ENCODE measurements at regions not wholly inside any gene's neighbourhood (a gene's known extent, or its start where the extent isn't known, plus 50 kb on each side); places are given as distances from the start of the nearest gene placed in this dataset.

DNA sequence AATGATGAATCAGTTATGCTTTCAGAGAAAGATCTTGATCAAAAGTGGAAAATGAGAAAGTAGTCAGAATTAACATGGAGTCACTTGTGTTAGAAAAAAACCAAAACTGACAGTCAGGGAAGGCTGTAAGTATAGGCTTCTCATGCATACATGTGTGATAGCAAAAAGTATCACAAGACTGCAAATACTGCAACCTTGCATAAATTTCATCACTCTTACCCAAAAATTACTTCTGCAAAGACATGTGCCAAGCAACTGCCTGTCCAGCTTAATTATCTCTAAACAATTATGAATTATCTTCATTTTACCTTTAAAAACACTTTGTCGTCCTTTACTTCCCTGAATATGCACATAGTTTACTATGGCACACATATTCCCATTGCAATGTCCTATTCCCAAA, 2466.4 kb upstream of the PCDH20 start:
- ChIA-PET CTCF (no interaction called here), POLR2A (no interaction called here)
- DNase-seq (ENCODE audit: extremely low spot score), result no peak
- TF ChIP-seq BHLHE40 (IDR thresholded peaks at IDR 0.05; ENCODE audit: borderline replicate concordance) (no peak), HDGF (IDR thresholded peaks at IDR 0.05; ENCODE audit: borderline replicate concordance) (no peak), L3MBTL2 (conservative IDR thresholded peaks at IDR 0.05) (no peak), FOXA1 (IDR thresholded peaks at IDR 0.05) (no peak), LEF1 (IDR thresholded peaks at IDR 0.05; ENCODE audit: borderline replicate concordance) (no peak), SP1 (IDR thresholded peaks at IDR 0.05) (no peak), TARDBP (IDR thresholded peaks at IDR 0.05) (no peak)
- TF ChIP-seq, protein P1, sequence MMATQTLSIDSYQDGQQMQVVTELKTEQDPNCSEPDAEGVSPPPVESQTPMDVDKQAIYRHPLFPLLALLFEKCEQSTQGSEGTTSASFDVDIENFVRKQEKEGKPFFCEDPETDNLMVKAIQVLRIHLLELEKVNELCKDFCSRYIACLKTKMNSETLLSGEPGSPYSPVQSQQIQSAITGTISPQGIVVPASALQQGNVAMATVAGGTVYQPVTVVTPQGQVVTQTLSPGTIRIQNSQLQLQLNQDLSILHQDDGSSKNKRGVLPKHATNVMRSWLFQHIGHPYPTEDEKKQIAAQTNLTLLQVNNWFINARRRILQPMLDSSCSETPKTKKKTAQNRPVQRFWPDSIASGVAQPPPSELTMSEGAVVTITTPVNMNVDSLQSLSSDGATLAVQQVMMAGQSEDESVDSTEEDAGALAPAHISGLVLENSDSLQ (IDR thresholded peaks at IDR 0.05), result no peak

DNA sequence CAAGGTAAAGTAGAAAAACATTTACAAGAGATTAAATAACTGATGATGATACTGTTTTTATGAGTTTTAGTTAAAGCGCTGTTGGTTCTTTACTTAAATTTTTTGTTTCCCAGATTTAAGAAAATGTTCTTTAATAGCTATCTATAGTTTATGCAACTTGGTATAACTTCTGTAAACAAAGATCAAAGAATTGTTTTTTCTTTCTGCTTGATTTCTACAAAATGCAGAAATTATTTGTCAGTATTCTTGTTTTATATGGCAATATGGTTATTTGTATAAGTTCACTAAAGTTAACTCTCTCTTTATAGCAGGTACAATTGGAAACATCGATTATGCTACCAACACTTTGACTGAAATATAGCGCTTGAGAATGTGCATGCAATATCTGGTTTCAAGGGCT, 2465.1 kb upstream of the PCDH20 start:
- DNase-seq (ENCODE audit: extremely low spot score), result no peak
- ChIA-PET CTCF (no interaction called here), POLR2A (no interaction called here)
- TF ChIP-seq FOXK2 (IDR thresholded peaks at IDR 0.05) (no peak), SP1 (IDR thresholded peaks at IDR 0.05) (no peak), ZNF384 (IDR thresholded peaks at IDR 0.05) (no peak), BHLHE40 (IDR thresholded peaks at IDR 0.05; ENCODE audit: borderline replicate concordance) (no peak), LEF1 (IDR thresholded peaks at IDR 0.05; ENCODE audit: borderline replicate concordance) (no peak), L3MBTL2 (conservative IDR thresholded peaks at IDR 0.05) (no peak), TARDBP (IDR thresholded peaks at IDR 0.05) (no peak)

DNA sequence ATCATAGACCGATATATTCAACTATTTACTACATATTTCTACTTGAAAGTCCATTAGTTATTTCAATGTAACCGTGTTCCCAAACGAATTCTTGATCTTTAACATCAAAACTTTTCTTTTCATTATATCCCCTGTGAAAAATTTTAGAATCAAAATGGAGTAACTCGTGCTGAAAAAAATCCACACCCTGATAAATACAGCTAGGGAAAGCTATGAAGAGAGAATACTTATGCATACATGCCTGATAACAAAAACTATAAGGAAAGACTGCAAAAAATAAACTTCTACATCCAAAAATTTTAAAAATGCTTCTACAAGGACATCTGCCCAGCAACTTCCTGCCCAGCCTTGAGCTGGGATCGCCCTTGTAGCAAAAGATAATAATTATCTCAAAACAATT, 2458.3 kb upstream of the PCDH20 start:
- ChIA-PET CTCF (no interaction called here), POLR2A (no interaction called here)
- TF ChIP-seq, protein P1 (IDR thresholded peaks at IDR 0.05), result no peak
- no peak for TF ChIP-seq SUZ12 (IDR thresholded peaks at IDR 0.05)
- TF ChIP-seq ARNT (IDR thresholded peaks at IDR 0.05), result no peak
- TF ChIP-seq NFRKB (IDR thresholded peaks at IDR 0.05), result no peak
- no peak for TF ChIP-seq FOXM1 (IDR thresholded peaks at IDR 0.05; ENCODE audit: borderline replicate concordance)
- no peak for TF ChIP-seq CTBP1 (IDR thresholded peaks at IDR 0.05; ENCODE audit: borderline replicate concordance)
- no peak for TF ChIP-seq FOXK2 (IDR thresholded peaks at IDR 0.05)
- no peak for TF ChIP-seq L3MBTL2 (conservative IDR thresholded peaks at IDR 0.05)
- TF ChIP-seq ELF4 (IDR thresholded peaks at IDR 0.05), result no peak
- TF ChIP-seq ZNF384 (IDR thresholded peaks at IDR 0.05), result no peak
- no peak for TF ChIP-seq SP1 (IDR thresholded peaks at IDR 0.05)
- no peak for TF ChIP-seq FOXA1 (IDR thresholded peaks at IDR 0.05)
- no peak for TF ChIP-seq BHLHE40 (IDR thresholded peaks at IDR 0.05; ENCODE audit: borderline replicate concordance)
- no peak for TF ChIP-seq TARDBP (IDR thresholded peaks at IDR 0.05)
- no peak for TF ChIP-seq HDGF (IDR thresholded peaks at IDR 0.05; ENCODE audit: borderline replicate concordance)
- TF ChIP-seq LEF1 (IDR thresholded peaks at IDR 0.05; ENCODE audit: borderline replicate concordance), result no peak
- DNase-seq (ENCODE audit: extremely low spot score), result no peak

DNA sequence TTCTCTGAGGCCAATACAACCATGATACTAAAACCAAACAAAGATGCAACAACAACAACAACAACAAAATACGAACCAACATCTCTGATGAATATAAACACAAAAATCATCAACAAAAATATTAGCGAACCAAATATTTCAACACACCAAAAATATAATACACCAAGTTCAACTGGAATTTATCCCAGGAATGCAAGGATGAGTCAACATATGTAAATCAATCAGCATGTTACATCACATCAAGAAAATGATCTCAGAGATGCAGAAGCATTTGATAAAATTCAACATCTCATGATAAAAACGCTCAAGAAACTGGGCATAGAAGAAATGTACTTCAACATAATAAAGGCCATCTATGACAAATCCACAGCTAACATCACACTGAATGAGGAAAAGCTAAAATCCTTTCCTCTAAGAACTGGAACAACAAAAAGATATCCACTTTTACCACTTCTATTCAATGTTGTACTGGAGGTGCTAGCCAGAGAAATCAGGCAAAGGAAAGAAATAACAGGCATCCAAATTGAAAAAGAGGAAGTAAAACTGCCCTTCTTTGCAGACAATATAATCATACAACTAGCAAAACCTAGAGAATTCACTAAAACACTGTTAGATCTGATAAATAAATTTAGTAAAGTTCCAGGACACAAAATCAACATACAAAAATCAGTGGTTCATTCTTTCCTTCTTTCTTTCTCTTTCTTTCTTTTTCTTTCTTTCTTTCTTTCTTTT, 2448.7 kb upstream of the PCDH20 start:
- no peak for DNase-seq (ENCODE audit: extremely low spot score)
- TF ChIP-seq L3MBTL2 (conservative IDR thresholded peaks at IDR 0.05) (no peak), ZNF384 (IDR thresholded peaks at IDR 0.05) (no peak), LEF1 (IDR thresholded peaks at IDR 0.05; ENCODE audit: borderline replicate concordance) (no peak), TARDBP (IDR thresholded peaks at IDR 0.05) (no peak), SP1 (IDR thresholded peaks at IDR 0.05) (no peak), FOXK2 (IDR thresholded peaks at IDR 0.05) (no peak), BHLHE40 (IDR thresholded peaks at IDR 0.05; ENCODE audit: borderline replicate concordance) (no peak), SUZ12 (IDR thresholded peaks at IDR 0.05) (no peak), CTBP1 (IDR thresholded peaks at IDR 0.05; ENCODE audit: borderline replicate concordance) (no peak), ARNT (IDR thresholded peaks at IDR 0.05) (no peak), ELF4 (IDR thresholded peaks at IDR 0.05) (no peak), NFRKB (IDR thresholded peaks at IDR 0.05) (no peak), HDGF (IDR thresholded peaks at IDR 0.05; ENCODE audit: borderline replicate concordance) (no peak), FOXA1 (IDR thresholded peaks at IDR 0.05) (no peak)
- TF ChIP-seq, protein P1 (IDR thresholded peaks at IDR 0.05), result no peak
- ChIA-PET POLR2A (no interaction called here), CTCF (no interaction called here)

DNA sequence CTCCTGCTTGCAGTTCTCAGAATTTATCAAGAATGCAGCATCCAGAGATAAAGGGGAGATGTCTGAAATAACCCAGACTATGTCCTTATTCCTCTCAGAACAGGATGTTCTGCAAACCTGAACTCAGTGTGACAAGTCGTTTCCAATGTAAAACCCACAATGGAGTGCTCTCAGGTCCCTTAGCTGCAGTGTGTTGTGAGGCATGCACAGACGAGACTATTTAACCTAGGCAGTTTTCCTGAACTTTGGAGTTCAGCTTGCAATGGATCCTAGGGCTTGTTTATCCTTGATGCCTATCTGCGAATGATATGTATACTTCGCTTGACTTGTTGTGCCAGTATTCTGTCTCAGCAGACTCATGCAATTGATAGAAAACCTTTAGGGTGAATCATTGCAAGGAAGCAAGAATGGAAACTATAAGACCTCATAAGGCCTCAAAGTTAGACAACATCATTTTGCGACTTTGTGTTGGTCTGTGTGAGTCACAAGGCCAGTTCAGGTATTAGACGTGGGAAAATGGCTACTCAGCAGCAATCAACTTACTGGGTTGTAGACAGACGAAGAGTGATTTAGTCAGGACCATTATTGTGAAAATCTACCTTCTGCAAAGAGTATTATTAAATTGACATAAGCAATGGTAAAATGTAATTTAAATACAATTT, 2439.9 kb upstream of the PCDH20 start:
- POLR2A ChIA-PET, result no interaction called here
- CTCF ChIA-PET, result no interaction called here
- TF ChIP-seq ELF4 (IDR thresholded peaks at IDR 0.05), result no peak
- TF ChIP-seq, protein P1 (IDR thresholded peaks at IDR 0.05), result no peak
- no peak for TF ChIP-seq ZNF384 (IDR thresholded peaks at IDR 0.05)
- no peak for TF ChIP-seq HDGF (IDR thresholded peaks at IDR 0.05; ENCODE audit: borderline replicate concordance)
- TF ChIP-seq LEF1 (IDR thresholded peaks at IDR 0.05; ENCODE audit: borderline replicate concordance), result no peak
- no peak for TF ChIP-seq FOXK2 (IDR thresholded peaks at IDR 0.05)
- no peak for TF ChIP-seq ARNT (IDR thresholded peaks at IDR 0.05)
- no peak for TF ChIP-seq FOXA1 (IDR thresholded peaks at IDR 0.05)
- no peak for TF ChIP-seq FOXM1 (IDR thresholded peaks at IDR 0.05; ENCODE audit: borderline replicate concordance)
- no peak for TF ChIP-seq NFRKB (IDR thresholded peaks at IDR 0.05)
- no peak for TF ChIP-seq CTBP1 (IDR thresholded peaks at IDR 0.05; ENCODE audit: borderline replicate concordance)
- TF ChIP-seq SUZ12 (IDR thresholded peaks at IDR 0.05), result no peak
- no peak for TF ChIP-seq L3MBTL2 (conservative IDR thresholded peaks at IDR 0.05)
- TF ChIP-seq SP1 (IDR thresholded peaks at IDR 0.05), result no peak
- no peak for TF ChIP-seq BHLHE40 (IDR thresholded peaks at IDR 0.05; ENCODE audit: borderline replicate concordance)
- TF ChIP-seq TARDBP (IDR thresholded peaks at IDR 0.05), result no peak
- DNase-seq (ENCODE audit: extremely low spot score), result no peak

All from HEK293T (cell line).